Ramos (cell line): ENCODE measurements at regions not wholly inside any gene's neighbourhood (a gene's known extent, or its start where the extent isn't known, plus 50 kb on each side); places are given as distances from the start of the nearest gene placed in this dataset.

Experiments used
- in situ Hi-C: fragments of 300-500 bp; cut with MboI; formaldehyde crosslinking; loops from one replicate; pipeline ENCODE4 v1.14.3; 2022; ENCODE audit warnings: low sequenced_read_pairs; ENCODE audit not compliant: unreplicated experiment

GRCh38 chr20:48288930-48289507 is 503.7 kb upstream of the SULF2 start:
- in situ Hi-C loops: no loop called here

- in situ Hi-C loops: no loop called here
Observed at GRCh38 chr20:48287552-48288170, 502.4 kb upstream of the SULF2 start.

GRCh38 chr20:48287021-48287494 is 501.8 kb upstream of the SULF2 start:
- in situ Hi-C loops: no loop called here

GRCh38 chr20:48286601-48287000 is 501.3 kb upstream of the SULF2 start:
- in situ Hi-C loops: no loop called here

GRCh38 chr20:48285656-48286055 is 500.4 kb upstream of the SULF2 start:
- in situ Hi-C loops: no loop called here

- in situ Hi-C loops: no loop called here
Observed at GRCh38 chr20:48284837-48285236, 499.6 kb upstream of the SULF2 start.

- in situ Hi-C loops: no loop called here
Observed at GRCh38 chr20:48284315-48284714, 499.0 kb upstream of the SULF2 start.

- in situ Hi-C loops: no loop called here
Observed at GRCh38 chr20:48283470-48284110, 498.3 kb upstream of the SULF2 start.

GRCh38 chr20:48282591-48283228 is 497.4 kb upstream of the SULF2 start:
- in situ Hi-C loops: no loop called here

GRCh38 chr20:48281501-48281900 is 496.2 kb upstream of the SULF2 start:
- in situ Hi-C loops: no loop called here

GRCh38 chr20:48278961-48279481 is 493.7 kb upstream of the SULF2 start:
- in situ Hi-C loops: no loop called here

GRCh38 chr20:48277266-48277665 is 492.0 kb upstream of the SULF2 start:
- in situ Hi-C loops: no loop called here

GRCh38 chr20:48276021-48276342 is 490.7 kb upstream of the SULF2 start:
- in situ Hi-C loops: no loop called here

- in situ Hi-C loops: no loop called here
Observed at GRCh38 chr20:48275286-48276020, 490.2 kb upstream of the SULF2 start.

- in situ Hi-C loops: no loop called here
Observed at GRCh38 chr20:48273843-48274242, 488.6 kb upstream of the SULF2 start.

- in situ Hi-C loops: no loop called here
Observed at GRCh38 chr20:48270885-48271284, 485.6 kb upstream of the SULF2 start.

- in situ Hi-C loops: no loop called here
Observed at GRCh38 chr20:48267860-48268633, 482.8 kb upstream of the SULF2 start.

GRCh38 chr20:48266571-48266970 is 481.3 kb upstream of the SULF2 start:
- in situ Hi-C loops: no loop called here

- in situ Hi-C loops: no loop called here
Observed at GRCh38 chr20:48265791-48266190, 480.5 kb upstream of the SULF2 start.

- in situ Hi-C loops: no loop called here
Observed at GRCh38 chr20:48262955-48263354, 477.7 kb upstream of the SULF2 start.
